Upper lobe of left lung (tissue), 6 donors: ENCODE measurements at regions not wholly inside any gene's neighbourhood (a gene's known extent, or its start where the extent isn't known, plus 50 kb on each side); places are given as distances from the start of the nearest gene placed in this dataset.

ENCODE experiments used
- ATAC-seq, 2 donors: fragments of 200-7000 bp; cut with Tn5 transposase; one replicate each; pipeline ENCODE4 v1.9.1; 2022; ENCODE audit warnings: mild to moderate bottlenecking in 2 of 2, moderate library complexity in 2 of 2; ENCODE audit not compliant: low FRiP score in 2 of 2
- DNase-seq, 2 donors: peaks; one replicate each; pipeline ENCODE4 v3.0.0-alpha.2; 2019 to 2020
- H3K27ac ChIP-seq, 4 donors: fragments of 200-600 bp; sonication (generic); one replicate each; pipeline ENCODE4 v1.5.1; 2016 to 2019
- H3K27me3 ChIP-seq, 4 donors: fragments of 200-600 bp; sonication (generic); one replicate each; pipeline ENCODE4 v1.5.1; 2017 to 2019
- H3K36me3 ChIP-seq, 4 donors: fragments of 200-600 bp; sonication (generic); one replicate each; pipeline ENCODE4 v1.5.1; 2016 to 2019
- H3K4me1 ChIP-seq, 4 donors: fragments of 200-600 bp; sonication (generic); one replicate each; pipeline ENCODE4 v1.5.1; 2018 to 2019
- H3K4me3 ChIP-seq, 4 donors: fragments of 200-600 bp; sonication (generic); one replicate each; pipeline ENCODE4 v1.5.1; 2017 to 2019; ENCODE audit warnings: mild to moderate bottlenecking in 2 of 4, moderate library complexity in 1 of 4
- H3K9me3 ChIP-seq, 4 donors: fragments of 200-600 bp; sonication (generic); one replicate each; pipeline ENCODE4 v1.5.1; 2018 to 2019
- CTCF ChIP-seq, 6 experiments: fragments of 450-650 bp in 4 of 6; fragments of 200-600 bp in 2 of 6; sonication (generic) in 2 of 6; IDR thresholded peaks; one replicate each; pipeline ENCODE4 v1.5.1; 2016 to 2019; ENCODE audit warnings: antibody characterized with exemption in 6 of 6
- EP300 ChIP-seq, 4 donors: sonication (generic); formaldehyde crosslinking; IDR thresholded peaks; one replicate each; pipeline ENCODE4 v1.5.1; 2017; ENCODE audit warnings: antibody characterized with exemption in 4 of 4, control low read depth in 2 of 4
- POLR2A ChIP-seq, 4 donors: fragments of 450-650 bp; IDR thresholded peaks; one replicate each; pipeline ENCODE4 v1.5.1; 2016 to 2017; ENCODE audit warnings: antibody characterized with exemption in 4 of 4, mild to moderate bottlenecking in 2 of 4
- POLR2AphosphoS5 ChIP-seq, 2 donors: sonication (generic); formaldehyde crosslinking; IDR thresholded peaks; one replicate each; pipeline ENCODE4 v1.5.1; 2017; ENCODE audit warnings: antibody characterized with exemption in 2 of 2
- WGBS, 2 donors: methylation state at CpG; one replicate each; pipeline ENCODE4 v1.1.5; 2017 to 2018; 5-methylcytosine and 5-hydroxymethylcytosine counted together
- donor health status: DM: no; HTN: no; CAD: no; lungs with moderate emphysema.
- donor health status: DM: no; HTN: yes; CAD: no; lungs with severe emphysema.

- ATAC-seq (no peak), DNase-seq (no peak)
- Histone ChIP-seq H3K27ac (no peak overlapping the region), H3K27me3 (no peaks in the 10 kb centered on the region), H3K36me3 (no peaks in the 10 kb centered on the region), H3K9me3 (no peaks in the 10 kb centered on the region), H3K4me3 (no peak overlapping the region), H3K4me1 (peaks cover 0 to 1% (median 0%) of the 10 kb centered on the region in 4 donors)
- TF ChIP-seq POLR2A (IDR thresholded peaks at IDR 0.05), result no peak
- TF ChIP-seq CTCF (IDR thresholded peaks at IDR 0.05), result no peak
- no peak for TF ChIP-seq POLR2AphosphoS5 (IDR thresholded peaks at IDR 0.05)
- TF ChIP-seq EP300 (IDR thresholded peaks at IDR 0.05), result no peak
- WGBS, 2 donors, result 63 to 65% methylated on average over 1 of the region's 1 CpG
Observed at GRCh38 chr3:167887096-167887495, 151.6 kb downstream of the SERPINI1 start.

- DNase-seq (no peak), ATAC-seq (no peak)
- Histone ChIP-seq H3K27me3 (no peaks in the 10 kb centered on the region), H3K36me3 (no peaks in the 10 kb centered on the region), H3K4me1 (peaks cover 0 to 5% (median 0%) of the 10 kb centered on the region in 4 donors), H3K9me3 (no peaks in the 10 kb centered on the region), H3K27ac (no peak overlapping the region), H3K4me3 (no peak overlapping the region)
- no peak for TF ChIP-seq POLR2A (IDR thresholded peaks at IDR 0.05)
- TF ChIP-seq POLR2AphosphoS5 (IDR thresholded peaks at IDR 0.05), result no peak
- TF ChIP-seq CTCF (IDR thresholded peaks at IDR 0.05), result no peak
- no peak for TF ChIP-seq EP300 (IDR thresholded peaks at IDR 0.05)
- WGBS, 2 donors, result 70 to 73% methylated on average over 2 of the region's 2 CpGs
Observed at GRCh38 chr3:167886690-167887089, 151.2 kb downstream of the SERPINI1 start.

- H3K9me3 ChIP-seq, result no peaks in the 10 kb centered on the region
- TF ChIP-seq POLR2AphosphoS5 (IDR thresholded peaks at IDR 0.05) (no peak), EP300 (IDR thresholded peaks at IDR 0.05) (no peak), CTCF (IDR thresholded peaks at IDR 0.05) (no peak), POLR2A (IDR thresholded peaks at IDR 0.05) (no peak)
- no peak for DNase-seq
- H3K4me1 ChIP-seq, result peaks cover 0 to 6% (median 0%) of the 10 kb centered on the region in 4 donors
- no peaks in the 10 kb centered on the region for H3K27me3 ChIP-seq
- no peak overlapping the region for H3K4me3 ChIP-seq
- H3K36me3 ChIP-seq, result no peaks in the 10 kb centered on the region
- ATAC-seq, result no peak
- H3K27ac ChIP-seq, result no peak overlapping the region
- 64 to 69% methylated on average over 1 of the region's 1 CpG for WGBS, 2 donors
Observed at GRCh38 chr3:167885277-167885676, 149.8 kb downstream of the SERPINI1 start.

- WGBS, 2 donors, result 82 to 90% methylated on average over 3 of the region's 3 CpGs
Observed at GRCh38 chr3:167884481-167884880, 149.0 kb downstream of the SERPINI1 start.

More at GRCh38 chr3:167884481-167884880, 149.0 kb downstream of the SERPINI1 start:
- Histone ChIP-seq H3K27ac (no peak overlapping the region), H3K27me3 (no peaks in the 10 kb centered on the region), H3K36me3 (no peaks in the 10 kb centered on the region), H3K4me1 (peaks cover 0 to 6% (median 0%) of the 10 kb centered on the region in 4 donors), H3K9me3 (no peaks in the 10 kb centered on the region), H3K4me3 (no peak overlapping the region)
- TF ChIP-seq CTCF (IDR thresholded peaks at IDR 0.05) (no peak), POLR2AphosphoS5 (IDR thresholded peaks at IDR 0.05) (no peak), EP300 (IDR thresholded peaks at IDR 0.05) (no peak)
- DNase-seq (no peak), ATAC-seq (no peak)
